HCT116 (cell line): ENCODE measurements at regions not wholly inside any gene's neighbourhood (a gene's known extent, or its start where the extent isn't known, plus 50 kb on each side); places are given as distances from the start of the nearest gene placed in this dataset.

ENCODE experiments used
- ATAC-seq: fragments of 200-7000 bp; cut with Tn5 transposase; 2 replicates; pipeline ENCODE4 v1.9.1; 2020; ENCODE audit warnings: mild to moderate bottlenecking, moderate library complexity
- BruUV-seq: library from RNA; stranded (reverse); fragments of 400-500 nt; replicated peaks from 2 replicates; lab custom pipeline; 2021; lab: Mats Ljungman, UMichigan
- CTCF ChIA-PET: fragments of 300-600 bp; sonication (Branson Sonifier 250); formaldehyde crosslinking; loops from one replicate; lab custom pipeline; 2021; ENCODE audit warnings: antibody characterized with exemption; lab: Charles Lee
- POLR2A ChIA-PET: fragments of 300-600, 350-600 bp; sonication (Branson Sonifier 250); formaldehyde crosslinking; loops from one replicate; lab custom pipeline; 2021; ENCODE audit warnings: antibody characterized with exemption; lab: Charles Lee
- RAD21 ChIA-PET, 2 experiments: fragments of 300-600 bp; sonication (Branson Sonifier 250); formaldehyde crosslinking; loops; one replicate each; lab custom pipeline; 2023; ENCODE audit warnings: low total read pairs in 2 of 2; ENCODE audit not compliant: uncharacterized antibody in 2 of 2, unreplicated experiment in 2 of 2, low non-redundant PET in 1 of 2; lab: Charles Lee
- DNase-seq: peaks from one replicate; pipeline ENCODE4 v3.0.0-alpha.2; 2010; ENCODE audit warnings: low read depth, low spot score
- H2AFZ ChIP-seq: fragments of 200-600 bp; shearing (Covaris generic), sonication (generic); 2 replicates; pipeline ENCODE4 v1.6.1; 2017; ENCODE audit warnings: low read depth, mixed run types, mixed read lengths, antibody characterized with exemption, low read length; ENCODE audit not compliant: poor library complexity, severe bottlenecking
- H3K27ac ChIP-seq: 2 replicates; pipeline ENCODE4 v1.5.1; 2012; ENCODE audit warnings: low read depth, low read length
- H3K27me3 ChIP-seq: fragments of 200-600 bp; sonication (generic); 2 replicates; pipeline ENCODE4 v1.6.1; 2016; ENCODE audit warnings: mixed run types, low read length, mixed read lengths; ENCODE audit not compliant: insufficient read depth
- H3K36me3 ChIP-seq, 2 experiments: fragments of 200-500 bp in 1 of 2; fragments of 200-600 bp in 1 of 2; sonication (Bioruptor generic) in 1 of 2; sonication (generic) in 1 of 2; 2 replicates each; pipeline versions ENCODE4 v1.5.1 to v1.6.1; 2014 to 2016; ENCODE audit warnings: low read length in 2 of 2, inconsistent platforms in 1 of 2, mixed read lengths in 1 of 2, mixed run types in 1 of 2; ENCODE audit not compliant: insufficient read depth in 2 of 2, control insufficient read depth in 1 of 2
- H3K4me1 ChIP-seq, 2 experiments: fragments of 200-600 bp in 1 of 2; sonication (generic) in 1 of 2; 2 replicates each; pipeline versions ENCODE4 v1.5.1 to v1.6.1; 2012 to 2017; ENCODE audit warnings: low read length in 2 of 2, inconsistent platforms in 1 of 2, mild to moderate bottlenecking in 1 of 2, mixed read lengths in 1 of 2, mixed run types in 1 of 2, moderate library complexity in 1 of 2; ENCODE audit not compliant: insufficient read depth in 2 of 2, control insufficient read depth in 1 of 2
- H3K4me2 ChIP-seq: fragments of 200-600 bp; sonication (generic); 2 replicates; pipeline ENCODE4 v1.6.1; 2017; ENCODE audit warnings: mixed run types, low read length, mixed read lengths
- H3K4me3 ChIP-seq, 2 experiments: fragments of 200-600 bp in 1 of 2; sonication (generic) in 1 of 2; replicated peaks in 1 of 2; 2 replicates each; pipeline ENCODE4 v1.5.1; 2011 to 2016; ENCODE audit warnings: low read length in 2 of 2, control low read depth in 1 of 2, low read depth in 1 of 2, mild to moderate bottlenecking in 1 of 2, mixed read lengths in 1 of 2, mixed run types in 1 of 2
- H3K79me2 ChIP-seq: fragments of 200-600 bp; sonication (generic); 2 replicates; pipeline ENCODE4 v1.6.1; 2017; ENCODE audit warnings: mild to moderate bottlenecking, mixed run types, low read length, moderate library complexity, mixed read lengths; ENCODE audit not compliant: insufficient read depth
- H3K9ac ChIP-seq: fragments of 200-600 bp; sonication (generic); 2 replicates; pipeline ENCODE4 v1.6.1; 2016; ENCODE audit warnings: low read length, mixed read lengths
- H3K9me2 ChIP-seq: fragments of 200-600 bp; sonication (generic), shearing (Covaris generic); 2 replicates; pipeline ENCODE4 v1.6.1; 2017; ENCODE audit warnings: mixed run types, mild to moderate bottlenecking, moderate library complexity; ENCODE audit not compliant: insufficient read depth
- H3K9me3 ChIP-seq, 2 experiments: fragments of 200-500 bp in 1 of 2; fragments of 200-600 bp in 1 of 2; sonication (Bioruptor generic) in 1 of 2; sonication (generic) in 1 of 2; 2 replicates each; pipeline ENCODE4 v1.6.1; 2014 to 2017; ENCODE audit warnings: low read length in 2 of 2, mixed read lengths in 2 of 2, inconsistent platforms in 1 of 2, low read depth in 1 of 2, mild to moderate bottlenecking in 1 of 2, mixed run types in 1 of 2, moderate library complexity in 1 of 2; ENCODE audit not compliant: control insufficient read depth in 1 of 2, insufficient read depth in 1 of 2
- H4K20me1 ChIP-seq: fragments of 200-600 bp; sonication (generic), shearing (Covaris generic); 2 replicates; pipeline ENCODE4 v1.6.1; 2017; ENCODE audit warnings: mixed run types, mild to moderate bottlenecking, moderate library complexity; ENCODE audit not compliant: insufficient read depth
- CBX3 ChIP-seq: IDR thresholded peaks from 2 replicates; pipeline ENCODE4 v1.6.1; 2012; ENCODE audit warnings: low read depth
- ELF1 ChIP-seq: IDR thresholded peaks from 2 replicates; pipeline ENCODE4 v1.6.1; 2012; ENCODE audit warnings: low read depth, borderline replicate concordance
- EZH2 ChIP-seq: fragments of 200-600 bp; sonication (generic); IDR thresholded peaks from 2 replicates; pipeline ENCODE4 v1.6.1; 2017; ENCODE audit warnings: antibody characterized with exemption, mixed run types
- EZH2phosphoT487 ChIP-seq: fragments of 200-600 bp; IDR thresholded peaks from 2 replicates; pipeline ENCODE4 v1.6.1; 2018; ENCODE audit warnings: antibody characterized with exemption, borderline replicate concordance
- POLR2A ChIP-seq: IDR thresholded peaks from 2 replicates; pipeline ENCODE4 v1.7.0; 2011; ENCODE audit warnings: borderline replicate concordance; ENCODE audit not compliant: insufficient read depth, insufficient read length; ENCODE audit errors: extremely low read depth
- POLR2AphosphoS5 ChIP-seq: IDR thresholded peaks from 2 replicates; pipeline ENCODE4 v1.6.1; 2011; ENCODE audit warnings: mild to moderate bottlenecking, low read depth, low read length, moderate library complexity
- RAD21 ChIP-seq: IDR thresholded peaks from 2 replicates; pipeline ENCODE4 v1.6.1; 2012; ENCODE audit warnings: low read depth, mild to moderate bottlenecking
- SIN3A ChIP-seq: IDR thresholded peaks from 2 replicates; pipeline ENCODE4 v1.6.1; 2012; ENCODE audit warnings: low read depth
- SRF ChIP-seq: IDR thresholded peaks from 2 replicates; pipeline ENCODE4 v1.6.1; 2012; ENCODE audit warnings: low read depth
- YY1 ChIP-seq: IDR thresholded peaks from 2 replicates; pipeline ENCODE4 v1.6.1; 2011; ENCODE audit warnings: low read length, low read depth, moderate library complexity, mild to moderate bottlenecking; ENCODE audit not compliant: insufficient replicate concordance; ENCODE audit errors: extremely low read depth
- ZFX ChIP-seq: fragments of 450-650 bp; IDR thresholded peaks from 2 replicates; pipeline ENCODE4 v1.6.1; 2017
- ZNF274 ChIP-seq: fragments of 200-500 bp; sonication (Bioruptor generic); IDR thresholded peaks from 2 replicates; pipeline ENCODE4 v1.6.1; 2014; ENCODE audit warnings: mild to moderate bottlenecking, low read depth, low read length, inconsistent platforms
- intact Hi-C: fragments of 100-400 bp; cut with micrococcal nuclease; formaldehyde crosslinking; loops from 2 replicates; pipeline ENCODE4 v1.10.0; 2022
- TF ChIP-seq, protein P1 (sequence below): IDR thresholded peaks from 2 replicates; pipeline ENCODE4 v1.6.1; 2011; ENCODE audit warnings: mild to moderate bottlenecking, low read length, moderate library complexity; ENCODE audit not compliant: insufficient replicate concordance; ENCODE audit errors: extremely low read depth
- TF ChIP-seq, protein P2 (sequence below), 3 experiments: fragments of 200-600 bp in 1 of 3; sonication (generic) in 1 of 3; IDR thresholded peaks in 2 of 3; conservative IDR thresholded peaks in 1 of 3; 2 replicates each; pipeline ENCODE4 v1.5.1; 2012 to 2017; ENCODE audit warnings: low read depth in 2 of 3, low read length in 2 of 3, antibody characterized with exemption in 1 of 3, borderline replicate concordance in 1 of 3, control low read depth in 1 of 3, mild to moderate bottlenecking in 1 of 3, mixed read lengths in 1 of 3, mixed run types in 1 of 3, moderate library complexity in 1 of 3; ENCODE audit not compliant: insufficient read depth in 1 of 3
- TF ChIP-seq, protein P3 (sequence below): IDR thresholded peaks from 2 replicates; pipeline ENCODE4 v1.6.1; 2012; ENCODE audit warnings: low read depth

DNA sequence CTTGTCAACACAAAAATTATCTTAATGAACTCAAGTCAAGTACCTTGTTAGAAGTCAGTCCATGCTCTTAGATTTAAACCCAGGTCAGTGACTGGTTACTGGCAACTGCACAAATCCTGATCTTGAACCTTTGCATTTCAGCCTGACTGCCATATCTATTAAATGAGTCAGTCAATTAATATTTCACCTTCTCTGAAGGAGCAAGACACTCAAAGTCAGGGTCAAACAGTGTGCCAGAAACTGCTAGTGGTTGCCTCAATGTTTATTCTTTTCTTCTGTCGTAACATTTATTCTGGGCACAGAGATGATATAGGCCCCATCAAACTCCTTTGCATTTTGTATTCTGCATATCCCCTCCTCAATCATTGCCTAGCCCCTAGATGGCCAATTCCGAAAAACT is 193.9 kb upstream of the MOCS1 start:
- no peak overlapping the region for H2AFZ ChIP-seq
- H3K4me3 ChIP-seq: no peak overlapping the region
- intact Hi-C loops: no loop called here
- H3K4me2 ChIP-seq: no peak overlapping the region
- TF ChIP-seq, protein P1, sequence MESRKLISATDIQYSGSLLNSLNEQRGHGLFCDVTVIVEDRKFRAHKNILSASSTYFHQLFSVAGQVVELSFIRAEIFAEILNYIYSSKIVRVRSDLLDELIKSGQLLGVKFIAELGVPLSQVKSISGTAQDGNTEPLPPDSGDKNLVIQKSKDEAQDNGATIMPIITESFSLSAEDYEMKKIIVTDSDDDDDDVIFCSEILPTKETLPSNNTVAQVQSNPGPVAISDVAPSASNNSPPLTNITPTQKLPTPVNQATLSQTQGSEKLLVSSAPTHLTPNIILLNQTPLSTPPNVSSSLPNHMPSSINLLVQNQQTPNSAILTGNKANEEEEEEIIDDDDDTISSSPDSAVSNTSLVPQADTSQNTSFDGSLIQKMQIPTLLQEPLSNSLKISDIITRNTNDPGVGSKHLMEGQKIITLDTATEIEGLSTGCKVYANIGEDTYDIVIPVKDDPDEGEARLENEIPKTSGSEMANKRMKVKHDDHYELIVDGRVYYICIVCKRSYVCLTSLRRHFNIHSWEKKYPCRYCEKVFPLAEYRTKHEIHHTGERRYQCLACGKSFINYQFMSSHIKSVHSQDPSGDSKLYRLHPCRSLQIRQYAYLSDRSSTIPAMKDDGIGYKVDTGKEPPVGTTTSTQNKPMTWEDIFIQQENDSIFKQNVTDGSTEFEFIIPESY: no peak
- TF ChIP-seq CBX3 (no peak), EZH2 (no peak), SRF (no peak), ZNF274 (no peak), SIN3A (no peak), RAD21 (no peak), YY1 (no peak), POLR2A (no peak), ZFX (no peak), POLR2AphosphoS5 (no peak), EZH2phosphoT487 (no peak), ELF1 (no peak)
- TF ChIP-seq, protein P2, sequence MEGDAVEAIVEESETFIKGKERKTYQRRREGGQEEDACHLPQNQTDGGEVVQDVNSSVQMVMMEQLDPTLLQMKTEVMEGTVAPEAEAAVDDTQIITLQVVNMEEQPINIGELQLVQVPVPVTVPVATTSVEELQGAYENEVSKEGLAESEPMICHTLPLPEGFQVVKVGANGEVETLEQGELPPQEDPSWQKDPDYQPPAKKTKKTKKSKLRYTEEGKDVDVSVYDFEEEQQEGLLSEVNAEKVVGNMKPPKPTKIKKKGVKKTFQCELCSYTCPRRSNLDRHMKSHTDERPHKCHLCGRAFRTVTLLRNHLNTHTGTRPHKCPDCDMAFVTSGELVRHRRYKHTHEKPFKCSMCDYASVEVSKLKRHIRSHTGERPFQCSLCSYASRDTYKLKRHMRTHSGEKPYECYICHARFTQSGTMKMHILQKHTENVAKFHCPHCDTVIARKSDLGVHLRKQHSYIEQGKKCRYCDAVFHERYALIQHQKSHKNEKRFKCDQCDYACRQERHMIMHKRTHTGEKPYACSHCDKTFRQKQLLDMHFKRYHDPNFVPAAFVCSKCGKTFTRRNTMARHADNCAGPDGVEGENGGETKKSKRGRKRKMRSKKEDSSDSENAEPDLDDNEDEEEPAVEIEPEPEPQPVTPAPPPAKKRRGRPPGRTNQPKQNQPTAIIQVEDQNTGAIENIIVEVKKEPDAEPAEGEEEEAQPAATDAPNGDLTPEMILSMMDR (IDR thresholded peaks at IDR 0.05 in 2 of 3, conservative IDR thresholded peaks at IDR 0.05 in 1 of 3; ENCODE audit: borderline replicate concordance in 1 of 3, insufficient read depth in 1 of 3, low read depth in 2 of 3, low read length in 2 of 3): no peak
- TF ChIP-seq, protein P3, sequence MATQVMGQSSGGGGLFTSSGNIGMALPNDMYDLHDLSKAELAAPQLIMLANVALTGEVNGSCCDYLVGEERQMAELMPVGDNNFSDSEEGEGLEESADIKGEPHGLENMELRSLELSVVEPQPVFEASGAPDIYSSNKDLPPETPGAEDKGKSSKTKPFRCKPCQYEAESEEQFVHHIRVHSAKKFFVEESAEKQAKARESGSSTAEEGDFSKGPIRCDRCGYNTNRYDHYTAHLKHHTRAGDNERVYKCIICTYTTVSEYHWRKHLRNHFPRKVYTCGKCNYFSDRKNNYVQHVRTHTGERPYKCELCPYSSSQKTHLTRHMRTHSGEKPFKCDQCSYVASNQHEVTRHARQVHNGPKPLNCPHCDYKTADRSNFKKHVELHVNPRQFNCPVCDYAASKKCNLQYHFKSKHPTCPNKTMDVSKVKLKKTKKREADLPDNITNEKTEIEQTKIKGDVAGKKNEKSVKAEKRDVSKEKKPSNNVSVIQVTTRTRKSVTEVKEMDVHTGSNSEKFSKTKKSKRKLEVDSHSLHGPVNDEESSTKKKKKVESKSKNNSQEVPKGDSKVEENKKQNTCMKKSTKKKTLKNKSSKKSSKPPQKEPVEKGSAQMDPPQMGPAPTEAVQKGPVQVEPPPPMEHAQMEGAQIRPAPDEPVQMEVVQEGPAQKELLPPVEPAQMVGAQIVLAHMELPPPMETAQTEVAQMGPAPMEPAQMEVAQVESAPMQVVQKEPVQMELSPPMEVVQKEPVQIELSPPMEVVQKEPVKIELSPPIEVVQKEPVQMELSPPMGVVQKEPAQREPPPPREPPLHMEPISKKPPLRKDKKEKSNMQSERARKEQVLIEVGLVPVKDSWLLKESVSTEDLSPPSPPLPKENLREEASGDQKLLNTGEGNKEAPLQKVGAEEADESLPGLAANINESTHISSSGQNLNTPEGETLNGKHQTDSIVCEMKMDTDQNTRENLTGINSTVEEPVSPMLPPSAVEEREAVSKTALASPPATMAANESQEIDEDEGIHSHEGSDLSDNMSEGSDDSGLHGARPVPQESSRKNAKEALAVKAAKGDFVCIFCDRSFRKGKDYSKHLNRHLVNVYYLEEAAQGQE: no peak
- TF ChIP-seq, all 23 proteins: peak for 0
- no peaks in the 10 kb centered on the region for H3K9me3 ChIP-seq
- no peaks in the 10 kb centered on the region for H3K27me3 ChIP-seq
- H3K27ac ChIP-seq: no peak overlapping the region
- no peaks in the 10 kb centered on the region for H3K36me3 ChIP-seq
- POLR2A ChIA-PET: no interaction called here
- no peaks in the 10 kb centered on the region for H4K20me1 ChIP-seq
- BruUV-seq: no TSS peak
- CTCF ChIA-PET: no interaction called here
- DNase-seq (no peak), ATAC-seq (no peak)
- no peaks in the 10 kb centered on the region for H3K79me2 ChIP-seq
- no peaks in the 10 kb centered on the region for H3K9me2 ChIP-seq
- H3K4me1 ChIP-seq: no peaks in the 10 kb centered on the region
- RAD21 ChIA-PET: no interaction called here
- H3K9ac ChIP-seq: no peak overlapping the region
